GM12865 (cell line): ENCODE measurements at regions not wholly inside any gene's neighbourhood (a gene's known extent, or its start where the extent isn't known, plus 50 kb on each side); places are given as distances from the start of the nearest gene placed in this dataset.

Source experiments
- DNase-seq: peaks from one replicate; pipeline ENCODE4 v3.0.0; 2010; ENCODE audit warnings: low read depth
- H3K4me3 ChIP-seq: 2 replicates; pipeline ENCODE4 v1.5.1; 2011; ENCODE audit warnings: mild to moderate bottlenecking, low read depth, low read length, control low read depth
- TF ChIP-seq, protein P1 (sequence below): IDR thresholded peaks from 2 replicates; pipeline ENCODE4 v1.5.1; 2011; ENCODE audit warnings: low read length, control low read depth, low read depth, inconsistent platforms; ENCODE audit not compliant: insufficient read depth; ENCODE audit errors: missing control alignments

DNA sequence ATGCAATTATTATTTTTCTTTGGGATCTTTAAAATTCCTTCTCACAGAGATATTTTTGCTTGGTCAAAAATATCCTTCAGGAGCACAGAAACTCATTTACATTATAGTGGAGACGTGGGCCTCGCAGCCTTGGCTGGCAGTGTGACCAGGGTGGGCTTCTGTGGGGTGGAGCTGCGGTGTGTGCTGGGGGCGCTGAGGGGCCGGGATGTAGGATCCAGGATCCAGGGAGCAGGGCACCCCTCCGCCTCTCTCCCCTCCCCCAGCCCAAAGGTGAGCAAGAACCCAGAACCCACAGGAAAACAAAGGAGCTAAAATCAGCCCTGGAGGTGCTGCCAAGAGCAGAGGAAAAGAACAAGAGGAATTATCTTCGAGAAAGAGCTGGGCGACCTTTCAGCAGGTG, 79.1 kb upstream of the OLFM1 start:
- no peak overlapping the region for H3K4me3 ChIP-seq
- TF ChIP-seq, protein P1, sequence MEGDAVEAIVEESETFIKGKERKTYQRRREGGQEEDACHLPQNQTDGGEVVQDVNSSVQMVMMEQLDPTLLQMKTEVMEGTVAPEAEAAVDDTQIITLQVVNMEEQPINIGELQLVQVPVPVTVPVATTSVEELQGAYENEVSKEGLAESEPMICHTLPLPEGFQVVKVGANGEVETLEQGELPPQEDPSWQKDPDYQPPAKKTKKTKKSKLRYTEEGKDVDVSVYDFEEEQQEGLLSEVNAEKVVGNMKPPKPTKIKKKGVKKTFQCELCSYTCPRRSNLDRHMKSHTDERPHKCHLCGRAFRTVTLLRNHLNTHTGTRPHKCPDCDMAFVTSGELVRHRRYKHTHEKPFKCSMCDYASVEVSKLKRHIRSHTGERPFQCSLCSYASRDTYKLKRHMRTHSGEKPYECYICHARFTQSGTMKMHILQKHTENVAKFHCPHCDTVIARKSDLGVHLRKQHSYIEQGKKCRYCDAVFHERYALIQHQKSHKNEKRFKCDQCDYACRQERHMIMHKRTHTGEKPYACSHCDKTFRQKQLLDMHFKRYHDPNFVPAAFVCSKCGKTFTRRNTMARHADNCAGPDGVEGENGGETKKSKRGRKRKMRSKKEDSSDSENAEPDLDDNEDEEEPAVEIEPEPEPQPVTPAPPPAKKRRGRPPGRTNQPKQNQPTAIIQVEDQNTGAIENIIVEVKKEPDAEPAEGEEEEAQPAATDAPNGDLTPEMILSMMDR, result no peak
- DNase-seq, result no peak

DNA sequence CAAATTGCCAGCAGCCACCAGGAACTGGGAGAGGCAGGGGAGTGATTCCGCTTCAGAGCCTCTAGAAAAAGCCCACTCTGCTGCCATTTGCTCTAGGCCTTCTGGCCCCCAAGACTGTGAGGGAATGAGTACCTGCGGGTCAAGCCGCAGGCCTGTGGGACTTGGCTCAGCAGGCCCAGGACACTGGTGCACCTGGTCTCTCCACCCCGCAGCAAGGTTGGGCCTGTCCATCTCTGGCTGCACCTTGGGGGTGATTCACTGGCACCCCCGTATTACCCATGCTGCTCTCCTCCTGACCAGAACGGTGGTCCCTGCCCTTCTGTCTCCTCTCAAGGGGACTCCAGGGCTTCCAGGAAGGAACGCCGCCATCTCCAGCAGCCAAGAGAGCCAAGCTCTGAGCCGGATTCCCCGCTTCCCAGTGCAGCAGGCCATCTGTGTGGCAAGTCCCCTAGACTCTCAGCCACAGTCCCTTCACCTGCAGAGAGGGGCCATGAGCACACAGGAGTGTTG, 78.4 kb upstream of the OLFM1 start:
- TF ChIP-seq, protein P1, result no peak
- DNase-seq, result no peak
- H3K4me3 ChIP-seq, result no peak overlapping the region

GRCh38 chr9:135009794-135010585, 77.5 kb upstream of the OLFM1 start:
- TF ChIP-seq, protein P1, result no peak

GRCh38 chr9:135010586-135010860, 76.9 kb upstream of the OLFM1 start:
- TF ChIP-seq, protein P1, result no peak
- H3K4me3 ChIP-seq, result no peak overlapping the region
- DNase-seq, result no peak

More at GRCh38 chr9:135009794-135010585, 77.5 kb upstream of the OLFM1 start:
- no peak overlapping the region for H3K4me3 ChIP-seq
- DNase-seq, result peak; percentile 8

- TF ChIP-seq, protein P1, result no peak
- peak; percentile 9 for DNase-seq
Observed at GRCh38 chr9:135010921-135011320, 76.5 kb upstream of the OLFM1 start.

DNA sequence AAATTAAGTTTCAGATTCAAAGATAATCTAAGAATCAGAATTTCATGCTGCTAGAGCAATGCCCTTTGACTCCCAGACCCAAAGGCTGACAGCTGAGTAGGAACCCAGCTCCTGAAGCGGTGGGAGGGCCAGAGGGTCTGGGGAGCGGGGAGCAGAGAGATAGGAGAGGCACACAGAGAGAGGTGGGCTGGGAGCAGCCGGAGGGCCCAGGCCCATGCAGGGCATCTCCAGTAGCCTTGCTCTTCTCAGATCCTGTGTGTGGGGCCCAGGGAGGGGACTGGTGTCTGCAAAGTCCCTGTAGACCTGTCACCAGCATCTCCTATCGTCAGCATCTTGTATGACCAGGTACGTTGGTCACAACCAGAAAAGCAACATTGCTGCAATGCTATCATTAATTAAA, 75.3 kb upstream of the OLFM1 start:
- no peak for DNase-seq
- H3K4me3 ChIP-seq, result no peak overlapping the region
- TF ChIP-seq, protein P1, result no peak

More at GRCh38 chr9:135010921-135011320, 76.5 kb upstream of the OLFM1 start:
- no peak overlapping the region for H3K4me3 ChIP-seq
